GM23338 (cell line): ENCODE measurements at regions not wholly inside any gene's neighbourhood (a gene's known extent, or its start where the extent isn't known, plus 50 kb on each side); places are given as distances from the start of the nearest gene placed in this dataset.

Source experiments
- ATAC-seq: fragments of 200-7000 bp; cut with Tn5 transposase; 3 replicates; pipeline ENCODE4 v1.9.1; 2020
- DNase-seq: peaks from one replicate; pipeline ENCODE4 v3.0.0-alpha.2; 2015; ENCODE audit warnings: low spot score
- H2AFZ ChIP-seq: fragments of 200-600 bp; sonication (generic); 2 replicates; pipeline ENCODE4 v1.8.0; 2016; ENCODE audit warnings: antibody characterized with exemption, mild to moderate bottlenecking, moderate library complexity
- H3F3A ChIP-seq: fragments of 200-600 bp; sonication (generic); replicated peaks from 2 replicates; pipeline ENCODE4 v1.8.0; 2017; ENCODE audit warnings: antibody characterized with exemption, mixed run types, low read depth
- H3K27ac ChIP-seq: fragments of 200-600 bp; sonication (generic); 2 replicates; pipeline ENCODE4 v1.6.1; 2016; ENCODE audit warnings: low read depth
- H3K27me3 ChIP-seq: fragments of 200-600 bp; sonication (generic); 2 replicates; pipeline ENCODE4 v1.8.0; 2016; ENCODE audit warnings: mild to moderate bottlenecking, mixed run types, moderate library complexity; ENCODE audit not compliant: insufficient read depth
- H3K36me3 ChIP-seq: fragments of 200-600 bp; sonication (generic); 2 replicates; pipeline ENCODE4 v1.8.0; 2016; ENCODE audit warnings: mild to moderate bottlenecking; ENCODE audit not compliant: insufficient read depth
- H3K4me1 ChIP-seq: fragments of 200-600 bp; sonication (generic); 2 replicates; pipeline ENCODE4 v1.8.0; 2016; ENCODE audit warnings: mild to moderate bottlenecking, moderate library complexity; ENCODE audit not compliant: insufficient read depth
- H3K4me2 ChIP-seq: fragments of 200-600 bp; sonication (generic); 2 replicates; pipeline ENCODE4 v1.7.1; 2017; ENCODE audit warnings: mixed run types
- H3K4me3 ChIP-seq: fragments of 200-600 bp; sonication (generic); 2 replicates; pipeline ENCODE4 v1.6.1; 2016; ENCODE audit warnings: mixed run types
- H3K79me2 ChIP-seq: fragments of 200-600 bp; sonication (generic); replicated peaks from 2 replicates; pipeline ENCODE4 v1.8.0; 2017; ENCODE audit warnings: mild to moderate bottlenecking; ENCODE audit not compliant: insufficient read depth
- H3K9me2 ChIP-seq: fragments of 200-600 bp; sonication (generic); 2 replicates; pipeline ENCODE4 v1.8.0; 2017; ENCODE audit not compliant: insufficient read depth
- H4K20me1 ChIP-seq: fragments of 200-600 bp; sonication (generic); replicated peaks from 2 replicates; pipeline ENCODE4 v1.8.0; 2017; ENCODE audit warnings: mild to moderate bottlenecking; ENCODE audit not compliant: insufficient read depth
- H3K27ac Mint-ChIP-seq: 2 replicates; pipeline ENCODE4 v1.8.0; 2020; ENCODE audit warnings: inconsistent platforms, mild to moderate bottlenecking, moderate library complexity, mixed read lengths
- H3K27me3 Mint-ChIP-seq: 3 replicates; pipeline ENCODE4 v1.8.0; 2022; ENCODE audit warnings: low read depth, mild to moderate bottlenecking, moderate library complexity, mixed read lengths, inconsistent platforms; ENCODE audit not compliant: insufficient read depth, poor library complexity
- H3K36me3 Mint-ChIP-seq: 3 replicates; pipeline ENCODE4 v1.8.0; 2021; ENCODE audit warnings: low read depth, mild to moderate bottlenecking, inconsistent platforms, moderate library complexity, mixed read lengths
- H3K4me1 Mint-ChIP-seq: 3 replicates; pipeline ENCODE4 v1.8.0; 2020; ENCODE audit warnings: mild to moderate bottlenecking, inconsistent platforms, mixed read lengths
- H3K4me3 Mint-ChIP-seq: 3 replicates; pipeline ENCODE4 v1.8.0; 2021; ENCODE audit warnings: moderate library complexity, mild to moderate bottlenecking, inconsistent platforms, mixed read lengths
- H3K9me3 Mint-ChIP-seq: 3 replicates; pipeline ENCODE4 v1.8.0; 2020; ENCODE audit warnings: moderate library complexity, mild to moderate bottlenecking, inconsistent platforms, mixed read lengths
- CREB1 ChIP-seq: fragments of 250-450 bp; sonication (Bioruptor Pico); IDR thresholded peaks from 2 replicates; pipeline ENCODE4 v1.5.0; 2020; ENCODE audit warnings: low read depth, mild to moderate bottlenecking, moderate library complexity
- CTCF ChIP-seq, 2 experiments: fragments of 200-600 bp in 1 of 2; sonication (generic) in 1 of 2; conservative IDR thresholded peaks; 2 replicates each; pipeline versions ENCODE4 v1.5.1 to v1.6.1; 2016 to 2017; ENCODE audit warnings: antibody characterized with exemption in 2 of 2, low read depth in 2 of 2, mild to moderate bottlenecking in 2 of 2, moderate library complexity in 1 of 2
- EZH2 ChIP-seq: fragments of 200-600 bp; sonication (generic); IDR thresholded peaks from one replicate; pipeline ENCODE4 v1.8.0; 2017; ENCODE audit warnings: antibody characterized with exemption, mild to moderate bottlenecking, low read depth; ENCODE audit not compliant: unreplicated experiment
- EZH2phosphoT487 ChIP-seq: fragments of 200-600 bp; sonication (generic); IDR thresholded peaks from one replicate; pipeline ENCODE4 v1.8.1; 2018; ENCODE audit warnings: antibody characterized with exemption; ENCODE audit not compliant: unreplicated experiment
- JUNB ChIP-seq: IDR thresholded peaks from one replicate; pipeline ENCODE4 v1.6.1; 2016; ENCODE audit warnings: antibody characterized with exemption; ENCODE audit not compliant: unreplicated experiment
- NANOG ChIP-seq: IDR thresholded peaks from 2 replicates; pipeline ENCODE4 v1.6.1; 2016; ENCODE audit warnings: antibody characterized with exemption, borderline replicate concordance
- POLR2AphosphoS5 ChIP-seq: IDR thresholded peaks from 2 replicates; pipeline ENCODE4 v1.6.1; 2016; ENCODE audit warnings: antibody characterized with exemption, low read depth
- STAT1 ChIP-seq: IDR thresholded peaks from one replicate; pipeline ENCODE4 v1.6.1; 2016; ENCODE audit warnings: antibody characterized with exemption; ENCODE audit not compliant: unreplicated experiment
- ZNF114 ChIP-seq: fragments of 250-450 bp; sonication (Bioruptor Pico); IDR thresholded peaks from 2 replicates; pipeline ENCODE4 v1.5.0; 2020; ENCODE audit warnings: mild to moderate bottlenecking, moderate library complexity
- ZNF331 ChIP-seq: fragments of 250-450 bp; sonication (Bioruptor Pico); IDR thresholded peaks from 2 replicates; pipeline ENCODE4 v1.5.0; 2020; ENCODE audit warnings: low read depth, mild to moderate bottlenecking, moderate library complexity
- TF ChIP-seq, protein P1 (sequence below): fragments of 250-450 bp; sonication (Bioruptor Pico); IDR thresholded peaks from 2 replicates; pipeline ENCODE4 v1.5.0; 2020; ENCODE audit warnings: mild to moderate bottlenecking, moderate library complexity
- TF ChIP-seq, protein P2 (sequence below): IDR thresholded peaks from 2 replicates; pipeline ENCODE4 v1.6.1; 2016; ENCODE audit warnings: antibody characterized with exemption
- TF ChIP-seq, protein P3 (sequence below): IDR thresholded peaks from one replicate; pipeline ENCODE4 v1.6.1; 2018; ENCODE audit warnings: antibody characterized with exemption; ENCODE audit not compliant: unreplicated experiment

DNA sequence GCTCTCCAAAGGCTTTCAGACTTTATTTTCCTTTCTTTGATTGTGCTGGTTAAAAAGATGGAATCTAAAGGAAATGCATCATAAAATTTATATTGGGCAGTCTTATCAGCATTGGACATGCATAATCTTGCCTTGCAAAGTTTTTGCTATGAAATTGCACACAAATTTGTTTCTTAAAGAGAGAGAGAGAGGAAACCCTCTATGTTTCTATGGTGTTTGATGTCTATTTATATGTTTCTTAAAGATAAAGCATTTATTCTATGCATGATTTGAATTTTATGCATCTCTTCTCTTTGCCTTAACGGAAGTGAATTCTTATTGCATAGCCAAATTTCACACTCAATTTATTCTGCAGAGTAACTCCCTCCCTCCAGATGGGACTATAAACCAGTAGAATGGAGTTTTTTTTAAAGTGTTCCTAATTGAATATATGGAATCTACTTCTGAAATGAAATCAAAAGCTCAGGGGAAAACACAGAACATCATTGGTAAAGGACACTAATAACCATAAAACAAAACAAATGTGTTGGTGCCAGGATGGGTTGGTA is 83.5 kb upstream of the PPARGC1A start:
- no peaks in the 10 kb centered on the region for H4K20me1 ChIP-seq
- TF ChIP-seq, protein P1, sequence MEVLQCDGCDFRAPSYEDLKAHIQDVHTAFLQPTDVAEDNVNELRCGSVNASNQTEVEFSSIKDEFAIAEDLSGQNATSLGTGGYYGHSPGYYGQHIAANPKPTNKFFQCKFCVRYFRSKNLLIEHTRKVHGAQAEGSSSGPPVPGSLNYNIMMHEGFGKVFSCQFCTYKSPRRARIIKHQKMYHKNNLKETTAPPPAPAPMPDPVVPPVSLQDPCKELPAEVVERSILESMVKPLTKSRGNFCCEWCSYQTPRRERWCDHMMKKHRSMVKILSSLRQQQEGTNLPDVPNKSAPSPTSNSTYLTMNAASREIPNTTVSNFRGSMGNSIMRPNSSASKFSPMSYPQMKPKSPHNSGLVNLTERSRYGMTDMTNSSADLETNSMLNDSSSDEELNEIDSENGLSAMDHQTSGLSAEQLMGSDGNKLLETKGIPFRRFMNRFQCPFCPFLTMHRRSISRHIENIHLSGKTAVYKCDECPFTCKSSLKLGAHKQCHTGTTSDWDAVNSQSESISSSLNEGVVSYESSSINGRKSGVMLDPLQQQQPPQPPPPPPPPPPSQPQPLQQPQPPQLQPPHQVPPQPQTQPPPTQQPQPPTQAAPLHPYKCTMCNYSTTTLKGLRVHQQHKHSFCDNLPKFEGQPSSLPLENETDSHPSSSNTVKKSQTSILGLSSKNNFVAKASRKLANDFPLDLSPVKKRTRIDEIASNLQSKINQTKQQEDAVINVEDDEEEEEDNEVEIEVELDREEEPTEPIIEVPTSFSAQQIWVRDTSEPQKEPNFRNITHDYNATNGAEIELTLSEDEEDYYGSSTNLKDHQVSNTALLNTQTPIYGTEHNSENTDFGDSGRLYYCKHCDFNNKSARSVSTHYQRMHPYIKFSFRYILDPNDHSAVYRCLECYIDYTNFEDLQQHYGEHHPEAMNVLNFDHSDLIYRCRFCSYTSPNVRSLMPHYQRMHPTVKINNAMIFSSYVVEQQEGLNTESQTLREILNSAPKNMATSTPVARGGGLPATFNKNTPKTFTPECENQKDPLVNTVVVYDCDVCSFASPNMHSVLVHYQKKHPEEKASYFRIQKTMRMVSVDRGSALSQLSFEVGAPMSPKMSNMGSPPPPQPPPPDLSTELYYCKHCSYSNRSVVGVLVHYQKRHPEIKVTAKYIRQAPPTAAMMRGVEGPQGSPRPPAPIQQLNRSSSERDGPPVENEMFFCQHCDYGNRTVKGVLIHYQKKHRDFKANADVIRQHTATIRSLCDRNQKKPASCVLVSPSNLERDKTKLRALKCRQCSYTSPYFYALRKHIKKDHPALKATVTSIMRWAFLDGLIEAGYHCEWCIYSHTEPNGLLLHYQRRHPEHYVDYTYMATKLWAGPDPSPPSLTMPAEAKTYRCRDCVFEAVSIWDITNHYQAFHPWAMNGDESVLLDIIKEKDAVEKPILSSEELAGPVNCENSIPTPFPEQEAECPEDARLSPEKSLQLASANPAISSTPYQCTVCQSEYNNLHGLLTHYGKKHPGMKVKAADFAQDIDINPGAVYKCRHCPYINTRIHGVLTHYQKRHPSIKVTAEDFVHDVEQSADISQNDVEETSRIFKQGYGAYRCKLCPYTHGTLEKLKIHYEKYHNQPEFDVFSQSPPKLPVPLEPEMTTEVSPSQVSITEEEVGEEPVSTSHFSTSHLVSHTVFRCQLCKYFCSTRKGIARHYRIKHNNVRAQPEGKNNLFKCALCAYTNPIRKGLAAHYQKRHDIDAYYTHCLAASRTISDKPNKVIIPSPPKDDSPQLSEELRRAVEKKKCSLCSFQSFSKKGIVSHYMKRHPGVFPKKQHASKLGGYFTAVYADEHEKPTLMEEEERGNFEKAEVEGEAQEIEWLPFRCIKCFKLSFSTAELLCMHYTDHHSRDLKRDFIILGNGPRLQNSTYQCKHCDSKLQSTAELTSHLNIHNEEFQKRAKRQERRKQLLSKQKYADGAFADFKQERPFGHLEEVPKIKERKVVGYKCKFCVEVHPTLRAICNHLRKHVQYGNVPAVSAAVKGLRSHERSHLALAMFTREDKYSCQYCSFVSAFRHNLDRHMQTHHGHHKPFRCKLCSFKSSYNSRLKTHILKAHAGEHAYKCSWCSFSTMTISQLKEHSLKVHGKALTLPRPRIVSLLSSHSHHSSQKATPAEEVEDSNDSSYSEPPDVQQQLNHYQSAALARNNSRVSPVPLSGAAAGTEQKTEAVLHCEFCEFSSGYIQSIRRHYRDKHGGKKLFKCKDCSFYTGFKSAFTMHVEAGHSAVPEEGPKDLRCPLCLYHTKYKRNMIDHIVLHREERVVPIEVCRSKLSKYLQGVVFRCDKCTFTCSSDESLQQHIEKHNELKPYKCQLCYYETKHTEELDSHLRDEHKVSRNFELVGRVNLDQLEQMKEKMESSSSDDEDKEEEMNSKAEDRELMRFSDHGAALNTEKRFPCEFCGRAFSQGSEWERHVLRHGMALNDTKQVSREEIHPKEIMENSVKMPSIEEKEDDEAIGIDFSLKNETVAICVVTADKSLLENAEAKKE (CRISPR knock-in tag), result no peak
- TF ChIP-seq, protein P2, sequence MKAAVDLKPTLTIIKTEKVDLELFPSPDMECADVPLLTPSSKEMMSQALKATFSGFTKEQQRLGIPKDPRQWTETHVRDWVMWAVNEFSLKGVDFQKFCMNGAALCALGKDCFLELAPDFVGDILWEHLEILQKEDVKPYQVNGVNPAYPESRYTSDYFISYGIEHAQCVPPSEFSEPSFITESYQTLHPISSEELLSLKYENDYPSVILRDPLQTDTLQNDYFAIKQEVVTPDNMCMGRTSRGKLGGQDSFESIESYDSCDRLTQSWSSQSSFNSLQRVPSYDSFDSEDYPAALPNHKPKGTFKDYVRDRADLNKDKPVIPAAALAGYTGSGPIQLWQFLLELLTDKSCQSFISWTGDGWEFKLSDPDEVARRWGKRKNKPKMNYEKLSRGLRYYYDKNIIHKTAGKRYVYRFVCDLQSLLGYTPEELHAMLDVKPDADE, result no peak
- TF ChIP-seq EZH2 (no peak), ZNF114 (CRISPR knock-in tag) (no peak), STAT1 (no peak), CREB1 (CRISPR knock-in tag) (no peak), NANOG (no peak), EZH2phosphoT487 (no peak), POLR2AphosphoS5 (no peak), JUNB (no peak), ZNF331 (CRISPR knock-in tag) (no peak), CTCF (conservative IDR thresholded peaks at IDR 0.05; ENCODE audit: low read depth in 2 of 2) (no peak)
- TF ChIP-seq, protein P3, sequence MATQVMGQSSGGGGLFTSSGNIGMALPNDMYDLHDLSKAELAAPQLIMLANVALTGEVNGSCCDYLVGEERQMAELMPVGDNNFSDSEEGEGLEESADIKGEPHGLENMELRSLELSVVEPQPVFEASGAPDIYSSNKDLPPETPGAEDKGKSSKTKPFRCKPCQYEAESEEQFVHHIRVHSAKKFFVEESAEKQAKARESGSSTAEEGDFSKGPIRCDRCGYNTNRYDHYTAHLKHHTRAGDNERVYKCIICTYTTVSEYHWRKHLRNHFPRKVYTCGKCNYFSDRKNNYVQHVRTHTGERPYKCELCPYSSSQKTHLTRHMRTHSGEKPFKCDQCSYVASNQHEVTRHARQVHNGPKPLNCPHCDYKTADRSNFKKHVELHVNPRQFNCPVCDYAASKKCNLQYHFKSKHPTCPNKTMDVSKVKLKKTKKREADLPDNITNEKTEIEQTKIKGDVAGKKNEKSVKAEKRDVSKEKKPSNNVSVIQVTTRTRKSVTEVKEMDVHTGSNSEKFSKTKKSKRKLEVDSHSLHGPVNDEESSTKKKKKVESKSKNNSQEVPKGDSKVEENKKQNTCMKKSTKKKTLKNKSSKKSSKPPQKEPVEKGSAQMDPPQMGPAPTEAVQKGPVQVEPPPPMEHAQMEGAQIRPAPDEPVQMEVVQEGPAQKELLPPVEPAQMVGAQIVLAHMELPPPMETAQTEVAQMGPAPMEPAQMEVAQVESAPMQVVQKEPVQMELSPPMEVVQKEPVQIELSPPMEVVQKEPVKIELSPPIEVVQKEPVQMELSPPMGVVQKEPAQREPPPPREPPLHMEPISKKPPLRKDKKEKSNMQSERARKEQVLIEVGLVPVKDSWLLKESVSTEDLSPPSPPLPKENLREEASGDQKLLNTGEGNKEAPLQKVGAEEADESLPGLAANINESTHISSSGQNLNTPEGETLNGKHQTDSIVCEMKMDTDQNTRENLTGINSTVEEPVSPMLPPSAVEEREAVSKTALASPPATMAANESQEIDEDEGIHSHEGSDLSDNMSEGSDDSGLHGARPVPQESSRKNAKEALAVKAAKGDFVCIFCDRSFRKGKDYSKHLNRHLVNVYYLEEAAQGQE, result no peak
- DNase-seq (no peak), ATAC-seq (no peak)
- H3K4me3 ChIP-seq, result no peak overlapping the region
- H3K36me3 ChIP-seq, result no peaks in the 10 kb centered on the region
- no peak overlapping the region for H3K27ac ChIP-seq
- H3K4me1 ChIP-seq, result peaks cover 26% of the 10 kb centered on the region
- no peaks in the 10 kb centered on the region for H3K79me2 ChIP-seq
- H3K9me2 ChIP-seq, result no peaks in the 10 kb centered on the region
- no peaks in the 10 kb centered on the region for H3F3A ChIP-seq
- H3K36me3 Mint-ChIP-seq, result no peaks in the 10 kb centered on the region
- H3K4me3 Mint-ChIP-seq, result no peak overlapping the region
- 0 out of 2 replicates have a peak overlapping the region, but pooled peaks have one; percentile 16 for H3K4me2 ChIP-seq
- no peaks in the 10 kb centered on the region for H3K27me3 ChIP-seq
- no peak overlapping the region for H2AFZ ChIP-seq
- no peaks in the 10 kb centered on the region for H3K9me3 Mint-ChIP-seq
- H3K27ac Mint-ChIP-seq, result no peak overlapping the region; the same call in 1 of the 2 replicates
- H3K4me1 Mint-ChIP-seq, result peaks cover 29% of the 10 kb centered on the region
- no peaks in the 10 kb centered on the region for H3K27me3 Mint-ChIP-seq
